H9 (cell line): ENCODE measurements at regions not wholly inside any gene's neighbourhood (a gene's known extent, or its start where the extent isn't known, plus 50 kb on each side); places are given as distances from the start of the nearest gene placed in this dataset.
A peak's percentile ranks its signal among the peaks of the same experiment; 100 is the strongest.

ENCODE experiments used
- DNase-seq: peaks from one replicate; pipeline ENCODE4 v3.0.0-alpha.2; 2017
- H2AFZ ChIP-seq: one replicate; pipeline ENCODE4 v1.6.1; 2013; ENCODE audit warnings: mild to moderate bottlenecking, low read length, control low read depth, moderate library complexity
- H2AK5ac ChIP-seq: 2 replicates; pipeline ENCODE4 v1.6.1; 2013; ENCODE audit warnings: low read length, control low read depth, mixed read lengths; ENCODE audit not compliant: insufficient read length
- H2BK120ac ChIP-seq: one replicate; pipeline ENCODE4 v1.6.1; 2013; ENCODE audit warnings: low read depth, mild to moderate bottlenecking, low read length, control low read depth, inconsistent platforms; ENCODE audit not compliant: poor library complexity, severe bottlenecking
- H2BK12ac ChIP-seq: 2 replicates; pipeline ENCODE4 v1.6.1; 2013; ENCODE audit warnings: low read length, control low read depth, mixed read lengths, low read depth; ENCODE audit not compliant: insufficient read length
- H2BK15ac ChIP-seq: 2 replicates; pipeline ENCODE4 v1.6.1; 2013; ENCODE audit warnings: low read depth, low read length, control low read depth
- H2BK20ac ChIP-seq: one replicate; pipeline ENCODE4 v1.6.1; 2013; ENCODE audit warnings: low read depth, mild to moderate bottlenecking, low read length, control low read depth, inconsistent platforms; ENCODE audit not compliant: poor library complexity, severe bottlenecking
- H2BK5ac ChIP-seq: 2 replicates; pipeline ENCODE4 v1.6.1; 2013; ENCODE audit warnings: low read length, control low read depth, mixed read lengths; ENCODE audit not compliant: insufficient read length
- H3K14ac ChIP-seq: 2 replicates; pipeline ENCODE4 v1.6.1; 2013; ENCODE audit warnings: low read length, control low read depth; ENCODE audit not compliant: insufficient read depth
- H3K18ac ChIP-seq: 2 replicates; pipeline ENCODE4 v1.6.1; 2013; ENCODE audit warnings: low read depth, mild to moderate bottlenecking, mixed read lengths, low read length, control low read depth; ENCODE audit not compliant: insufficient read length
- H3K23ac ChIP-seq: 2 replicates; pipeline ENCODE4 v1.6.1; 2013; ENCODE audit warnings: low read length, control low read depth, mixed read lengths, low read depth; ENCODE audit not compliant: insufficient read length
- H3K23me2 ChIP-seq: 2 replicates; pipeline ENCODE4 v1.6.1; 2013; ENCODE audit warnings: low read depth, mild to moderate bottlenecking, mixed read lengths, low read length, control low read depth; ENCODE audit not compliant: insufficient read length, poor library complexity, severe bottlenecking
- H3K27ac ChIP-seq: 2 replicates; pipeline ENCODE4 v1.5.1; 2013; ENCODE audit warnings: low read length, control low read depth, mixed read lengths, low read depth; ENCODE audit not compliant: insufficient read length
- H3K27me3 ChIP-seq: 2 replicates; pipeline ENCODE4 v1.6.1; 2013; ENCODE audit warnings: low read length, control low read depth, inconsistent platforms; ENCODE audit not compliant: insufficient read depth
- H3K4ac ChIP-seq: 2 replicates; pipeline ENCODE4 v1.6.1; 2013; ENCODE audit warnings: low read depth, mild to moderate bottlenecking, control low read depth, inconsistent platforms, low read length, moderate library complexity
- H3K4me1 ChIP-seq: 2 replicates; pipeline ENCODE4 v1.6.1; 2013; ENCODE audit warnings: low read length, control low read depth, inconsistent platforms; ENCODE audit not compliant: insufficient read depth
- H3K4me2 ChIP-seq: 2 replicates; pipeline ENCODE4 v1.6.1; 2013; ENCODE audit warnings: low read length, control low read depth, mixed read lengths; ENCODE audit not compliant: insufficient read length, insufficient read depth
- H3K56ac ChIP-seq: 2 replicates; pipeline ENCODE4 v1.6.1; 2013; ENCODE audit warnings: low read depth, mild to moderate bottlenecking, mixed read lengths, low read length, control low read depth; ENCODE audit not compliant: insufficient read length
- H3K79me1 ChIP-seq: 2 replicates; pipeline ENCODE4 v1.6.1; 2013; ENCODE audit warnings: low read depth, mild to moderate bottlenecking, moderate library complexity, low read length, control low read depth, inconsistent platforms; ENCODE audit not compliant: insufficient read depth, poor library complexity, severe bottlenecking
- H3K79me2 ChIP-seq: 2 replicates; pipeline ENCODE4 v1.6.1; 2013; ENCODE audit warnings: low read length, control low read depth, inconsistent platforms; ENCODE audit not compliant: insufficient read depth
- H3K9ac ChIP-seq: 2 replicates; pipeline ENCODE4 v1.6.1; 2013; ENCODE audit warnings: low read length, control low read depth, mixed read lengths; ENCODE audit not compliant: insufficient read length; ENCODE audit errors: extremely low read depth
- H3K9me3 ChIP-seq: one replicate; pipeline ENCODE4 v1.6.1; 2013; ENCODE audit warnings: low read depth, low read length, inconsistent platforms; ENCODE audit not compliant: control insufficient read depth
- H3T11ph ChIP-seq: one replicate; pipeline ENCODE4 v1.6.1; 2013; ENCODE audit warnings: mild to moderate bottlenecking, low read length, control low read depth, inconsistent platforms
- H4K20me1 ChIP-seq: one replicate; pipeline ENCODE4 v1.6.1; 2013; ENCODE audit not compliant: control insufficient read depth, insufficient read length, insufficient read depth
- H4K5ac ChIP-seq: 2 replicates; pipeline ENCODE4 v1.6.1; 2013; ENCODE audit warnings: low read depth, mild to moderate bottlenecking, mixed read lengths, low read length, control low read depth; ENCODE audit not compliant: insufficient read length
- H4K8ac ChIP-seq: replicated peaks from 2 replicates; pipeline ENCODE4 v1.6.1; 2013; ENCODE audit warnings: low read length, control low read depth, mixed read lengths, low read depth; ENCODE audit not compliant: insufficient read length
- H4K91ac ChIP-seq: 2 replicates; pipeline ENCODE4 v1.6.1; 2013; ENCODE audit warnings: low read depth, mild to moderate bottlenecking, moderate library complexity, mixed read lengths, low read length, control low read depth; ENCODE audit not compliant: insufficient read length
- H3K27ac Mint-ChIP-seq, 3 experiments: 2 replicates in 2 of 3; 3 replicates in 1 of 3; pipeline ENCODE4 v1.8.0; 2020 to 2021; ENCODE audit warnings: mixed read lengths in 3 of 3, mild to moderate bottlenecking in 1 of 3, moderate library complexity in 1 of 3
- H3K27me3 Mint-ChIP-seq: 2 replicates; pipeline ENCODE4 v1.8.0; 2021; ENCODE audit warnings: low read depth, mild to moderate bottlenecking, moderate library complexity, mixed read lengths
- H3K36me3 Mint-ChIP-seq, 3 experiments: 2 replicates in 2 of 3; 3 replicates in 1 of 3; pipeline ENCODE4 v1.8.0; 2020 to 2021; ENCODE audit warnings: low read depth in 3 of 3, mixed read lengths in 3 of 3; ENCODE audit not compliant: insufficient read depth in 1 of 3
- H3K4me1 Mint-ChIP-seq, 2 experiments: 2 replicates each; pipeline ENCODE4 v1.8.0; 2020; ENCODE audit warnings: mixed read lengths in 2 of 2
- H3K4me3 Mint-ChIP-seq, 2 experiments: 2 replicates in 1 of 2; 3 replicates in 1 of 2; pipeline ENCODE4 v1.8.0; 2020 to 2021; ENCODE audit warnings: mild to moderate bottlenecking in 2 of 2, mixed read lengths in 2 of 2, moderate library complexity in 1 of 2
- H3K9me3 Mint-ChIP-seq, 2 experiments: 2 replicates in 1 of 2; 3 replicates in 1 of 2; pipeline ENCODE4 v1.8.0; 2020; ENCODE audit warnings: mild to moderate bottlenecking in 2 of 2, mixed read lengths in 2 of 2, moderate library complexity in 1 of 2
- WGBS: extraction: QIAGEN DNeasy Blood & Tissue Kit; methylation state at CpG from one replicate; pipeline ENCODE4 v1.1.7; 2013; ENCODE audit warnings: missing lambda C conversion rate, low lambda C conversion rate, mixed read lengths; ENCODE audit not compliant: insufficient read length; ENCODE audit errors: extremely low coverage; 5-methylcytosine and 5-hydroxymethylcytosine counted together
- TF ChIP-seq, protein P1 (sequence below): fragments of 200-600 bp; sonication (generic); conservative IDR thresholded peaks from 3 replicates; pipeline ENCODE4 v1.8.0; 2021; ENCODE audit warnings: antibody characterized with exemption, mild to moderate bottlenecking

DNA sequence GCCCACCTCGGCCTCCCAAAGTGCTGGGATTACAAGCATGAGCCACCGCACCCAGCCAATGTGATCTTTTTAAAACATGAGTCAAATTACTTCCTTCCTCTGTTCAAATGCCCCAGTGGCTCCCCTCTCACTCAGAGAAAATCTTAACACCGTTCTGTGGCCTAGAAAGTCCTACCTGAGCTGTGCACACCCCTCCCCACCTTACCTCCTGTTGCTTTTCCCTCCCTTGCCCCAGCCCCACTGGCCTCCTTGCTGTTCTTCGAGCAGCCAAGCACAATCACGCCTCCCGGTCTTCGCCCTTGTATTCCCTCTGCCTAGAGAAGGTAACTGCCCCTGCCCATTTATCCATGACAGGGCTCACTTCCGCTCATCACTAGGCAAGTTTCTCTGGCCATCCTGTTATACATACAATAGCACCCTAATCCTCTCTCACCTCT is 62.6 kb upstream of the RPL11 start:
- H3K27ac Mint-ChIP-seq, result peak overlapping the region in 1 of 3 experiments; percentile 22; a peak in 1 of 7 replicates
- H4K20me1 ChIP-seq, result no peaks in the 10 kb centered on the region
- H3K4ac ChIP-seq, result no peak overlapping the region
- no peak overlapping the region for H2BK12ac ChIP-seq
- no peak overlapping the region for H4K5ac ChIP-seq
- no peak for DNase-seq
- H3K79me2 ChIP-seq, result 0 out of 2 replicates have a peak, but pooled peaks cover 2% of the 10 kb centered on the region
- no peaks in the 10 kb centered on the region for H3K27me3 ChIP-seq
- H4K8ac ChIP-seq, result no peak overlapping the region
- H3K4me1 ChIP-seq, result peaks cover 2% of the 10 kb centered on the region; the same call in 1 of the 2 replicates
- no peak overlapping the region for H2AFZ ChIP-seq
- no peak overlapping the region for H2BK5ac ChIP-seq
- no peak overlapping the region for H2BK15ac ChIP-seq
- H4K91ac ChIP-seq, result no peak overlapping the region
- H3K23me2 ChIP-seq, result no peaks in the 10 kb centered on the region
- no peaks in the 10 kb centered on the region for H3K79me1 ChIP-seq
- no peak overlapping the region for H3K4me2 ChIP-seq
- TF ChIP-seq, protein P1, sequence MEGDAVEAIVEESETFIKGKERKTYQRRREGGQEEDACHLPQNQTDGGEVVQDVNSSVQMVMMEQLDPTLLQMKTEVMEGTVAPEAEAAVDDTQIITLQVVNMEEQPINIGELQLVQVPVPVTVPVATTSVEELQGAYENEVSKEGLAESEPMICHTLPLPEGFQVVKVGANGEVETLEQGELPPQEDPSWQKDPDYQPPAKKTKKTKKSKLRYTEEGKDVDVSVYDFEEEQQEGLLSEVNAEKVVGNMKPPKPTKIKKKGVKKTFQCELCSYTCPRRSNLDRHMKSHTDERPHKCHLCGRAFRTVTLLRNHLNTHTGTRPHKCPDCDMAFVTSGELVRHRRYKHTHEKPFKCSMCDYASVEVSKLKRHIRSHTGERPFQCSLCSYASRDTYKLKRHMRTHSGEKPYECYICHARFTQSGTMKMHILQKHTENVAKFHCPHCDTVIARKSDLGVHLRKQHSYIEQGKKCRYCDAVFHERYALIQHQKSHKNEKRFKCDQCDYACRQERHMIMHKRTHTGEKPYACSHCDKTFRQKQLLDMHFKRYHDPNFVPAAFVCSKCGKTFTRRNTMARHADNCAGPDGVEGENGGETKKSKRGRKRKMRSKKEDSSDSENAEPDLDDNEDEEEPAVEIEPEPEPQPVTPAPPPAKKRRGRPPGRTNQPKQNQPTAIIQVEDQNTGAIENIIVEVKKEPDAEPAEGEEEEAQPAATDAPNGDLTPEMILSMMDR, result no peak
- no peaks in the 10 kb centered on the region for H3K36me3 Mint-ChIP-seq
- no CpG with 5 or more reads among the region's 8 CpGs for WGBS
- no peak overlapping the region for H3K56ac ChIP-seq
- no peak overlapping the region for H3K14ac ChIP-seq
- no peak overlapping the region for H3K23ac ChIP-seq
- no peak overlapping the region for H2BK120ac ChIP-seq
- peaks cover 15% of the 10 kb centered on the region for H3K27me3 Mint-ChIP-seq
- H3K4me3 Mint-ChIP-seq, result no peak overlapping the region
- H3T11ph ChIP-seq, result no peak overlapping the region
- peaks cover 3 to 4% of the 10 kb centered on the region in 2 experiments; a peak in 4 of 5 replicates for H3K9me3 Mint-ChIP-seq
- H2BK20ac ChIP-seq, result no peak overlapping the region
- no peak overlapping the region for H3K9ac ChIP-seq
- H3K27ac ChIP-seq, result no peak overlapping the region
- no peak overlapping the region for H2AK5ac ChIP-seq
- H3K18ac ChIP-seq, result no peak overlapping the region
- no peaks in the 10 kb centered on the region for H3K9me3 ChIP-seq
- H3K4me1 Mint-ChIP-seq, result peaks cover 15 to 18% of the 10 kb centered on the region in 2 experiments
